ENCODE measurements at regions not wholly inside any gene's neighbourhood (a gene's known extent, or its start where the extent isn't known, plus 50 kb on each side); places are given as distances from the start of the nearest gene placed in this dataset.

GRCh38 chr5:4643190-4643589 lies 496.9 kb upstream of the ADAMTS16 start:
- DNase-seq (ENCODE audit: low spot score), result no peak

- DNase-seq (ENCODE audit: low spot score), result no peak
These were observed 496.2 kb upstream of the ADAMTS16 start for GRCh38 chr5:4643960-4644359.

GRCh38 chr5:4646715-4647375 lies 493.3 kb upstream of the ADAMTS16 start:
- DNase-seq (ENCODE audit: low spot score), result no peak

GRCh38 chr5:4647955-4648354 lies 492.2 kb upstream of the ADAMTS16 start:
- DNase-seq (ENCODE audit: low spot score), result no peak

GRCh38 chr5:4651806-4652565 lies 488.1 kb upstream of the ADAMTS16 start:
- DNase-seq (ENCODE audit: low spot score), result no peak

- DNase-seq (ENCODE audit: low spot score), result no peak
These were observed 486.7 kb upstream of the ADAMTS16 start for GRCh38 chr5:4653475-4653874.

GRCh38 chr5:4659851-4660250 lies 480.3 kb upstream of the ADAMTS16 start:
- peak; percentile 57 for DNase-seq (ENCODE audit: low spot score)

GRCh38 chr5:4661326-4661725 lies 478.8 kb upstream of the ADAMTS16 start:
- peak; percentile 7 for DNase-seq (ENCODE audit: low spot score)

- DNase-seq (ENCODE audit: low spot score), result peak; percentile 35
These were observed 478.3 kb upstream of the ADAMTS16 start for GRCh38 chr5:4661836-4662235.

GRCh38 chr5:4662756-4663155 lies 477.4 kb upstream of the ADAMTS16 start:
- no peak for DNase-seq (ENCODE audit: low spot score)

- DNase-seq (ENCODE audit: low spot score), result no peak
These were observed 474.2 kb upstream of the ADAMTS16 start for GRCh38 chr5:4665911-4666310.

- no peak for DNase-seq (ENCODE audit: low spot score)
These were observed 466.0 kb upstream of the ADAMTS16 start for GRCh38 chr5:4674166-4674565.

- DNase-seq (ENCODE audit: low spot score), result no peak
These were observed 463.2 kb upstream of the ADAMTS16 start for GRCh38 chr5:4676934-4677333.

GRCh38 chr5:4684946-4685345 lies 455.2 kb upstream of the ADAMTS16 start:
- no peak for DNase-seq (ENCODE audit: low spot score)

- no peak for DNase-seq (ENCODE audit: low spot score)
These were observed 441.5 kb upstream of the ADAMTS16 start for GRCh38 chr5:4698596-4698995.

GRCh38 chr5:4699592-4699991 lies 440.5 kb upstream of the ADAMTS16 start:
- DNase-seq (ENCODE audit: low spot score), result no peak

- DNase-seq (ENCODE audit: low spot score), result peak; percentile 47
These were observed 440.1 kb upstream of the ADAMTS16 start for GRCh38 chr5:4700069-4700468.

- DNase-seq (ENCODE audit: low spot score), result no peak
These were observed 439.3 kb upstream of the ADAMTS16 start for GRCh38 chr5:4700871-4701270.

- no peak for DNase-seq (ENCODE audit: low spot score)
These were observed 436.1 kb upstream of the ADAMTS16 start for GRCh38 chr5:4703931-4704458.

- DNase-seq (ENCODE audit: low spot score), result no peak
These were observed 435.2 kb upstream of the ADAMTS16 start for GRCh38 chr5:4704951-4705350.

GRCh38 chr5:4716781-4717180 lies 423.3 kb upstream of the ADAMTS16 start:
- no peak for DNase-seq (ENCODE audit: low spot score)

GRCh38 chr5:4717446-4717845 lies 422.7 kb upstream of the ADAMTS16 start:
- no peak for DNase-seq (ENCODE audit: low spot score)

- no peak for DNase-seq (ENCODE audit: low spot score)
These were observed 419.3 kb upstream of the ADAMTS16 start for GRCh38 chr5:4720831-4721230.

GRCh38 chr5:4722886-4723285 lies 417.2 kb upstream of the ADAMTS16 start:
- DNase-seq (ENCODE audit: low spot score), result no peak

Measured in kidney capillary endothelial cell (primary cell).